GM12878 (cell line): ENCODE measurements at regions not wholly inside any gene's neighbourhood (a gene's known extent, or its start where the extent isn't known, plus 50 kb on each side); places are given as distances from the start of the nearest gene placed in this dataset.

ENCODE experiments used
- ATAC-seq: fragments of 200-7000 bp; cut with Tn5 transposase; 3 replicates; pipeline ENCODE4 v1.9.1; 2020; ENCODE audit warnings: mild to moderate bottlenecking, moderate library complexity
- BruUV-seq: library from RNA; stranded (reverse); fragments of 400-500 nt; replicated peaks from 2 replicates; lab custom pipeline; 2021; lab: Mats Ljungman, UMichigan
- CTCF ChIA-PET: fragments of 300-600 bp; sonication (Branson Sonifier 250); formaldehyde crosslinking; extraction: SDS; loops from one replicate; lab custom pipeline; 2021; ENCODE audit warnings: inconsistent platforms; lab: Yijun Ruan, JAX
- POLR2A ChIA-PET: fragments of 350-600 bp; formaldehyde crosslinking; extraction: SDS; loops from one replicate; lab custom pipeline; 2021; ENCODE audit warnings: inconsistent platforms; lab: Charles Lee
- RAD21 ChIA-PET: fragments of 300-600 bp; sonication (Branson Sonifier 250); formaldehyde crosslinking; loops from one replicate; lab custom pipeline; 2023; ENCODE audit warnings: antibody characterized with exemption; ENCODE audit not compliant: unreplicated experiment; lab: Charles Lee
- SMC1A ChIA-PET: fragments of 300-600 bp; sonication (Branson Sonifier 250); formaldehyde crosslinking; loops from one replicate; lab custom pipeline; 2023; ENCODE audit not compliant: unreplicated experiment, uncharacterized antibody; lab: Charles Lee
- DNase-seq: peaks from one replicate; pipeline ENCODE4 v3.0.0-alpha.2; 2011; ENCODE audit warnings: low read depth, low spot score
- FAIRE-seq: peaks from 3 replicates; lab custom pipeline; 2011; peaks lifted over from hg19 to GRCh38; lab: Jason Lieb, UNC
- H2AFZ ChIP-seq: 2 replicates; pipeline ENCODE4 v1.6.0; 2011; ENCODE audit warnings: low read depth, low read length, control low read depth; ENCODE audit not compliant: control insufficient read depth
- H3K27ac ChIP-seq: 2 replicates; pipeline ENCODE4 v1.5.1; 2011; ENCODE audit warnings: control low read depth; ENCODE audit not compliant: control insufficient read depth, insufficient read depth
- H3K27me3 ChIP-seq, 2 experiments: replicated peaks in 1 of 2; 2 replicates each; pipeline versions ENCODE4 v1.6.0 to v1.6.1; 2011; ENCODE audit warnings: low read length in 1 of 2; ENCODE audit not compliant: control insufficient read depth in 2 of 2, insufficient read depth in 2 of 2
- H3K36me3 ChIP-seq, 2 experiments: 2 replicates each; pipeline ENCODE4 v1.5.1; 2011; ENCODE audit warnings: low read length in 1 of 2; ENCODE audit not compliant: control insufficient read depth in 2 of 2, insufficient read depth in 2 of 2
- H3K4me1 ChIP-seq: 2 replicates; pipeline ENCODE4 v1.6.1; 2011; ENCODE audit warnings: mild to moderate bottlenecking, low read length, moderate library complexity, mixed read lengths; ENCODE audit not compliant: control insufficient read depth, insufficient read depth
- H3K4me2 ChIP-seq: 2 replicates; pipeline ENCODE4 v1.6.0; 2011; ENCODE audit warnings: control low read depth; ENCODE audit not compliant: control insufficient read depth, insufficient read depth
- H3K4me3 ChIP-seq: fragments of 200-600 bp; sonication (generic); 2 replicates; pipeline ENCODE4 v1.5.1; 2016
- H3K79me2 ChIP-seq: 2 replicates; pipeline ENCODE4 v1.6.0; 2011; ENCODE audit warnings: low read length; ENCODE audit not compliant: control insufficient read depth, insufficient read depth
- H3K9ac ChIP-seq: 2 replicates; pipeline ENCODE4 v1.8.0; 2011; ENCODE audit warnings: low read length, control low read depth, mixed read lengths; ENCODE audit not compliant: control insufficient read depth, insufficient read depth
- H3K9me3 ChIP-seq: replicated peaks from 3 replicates; pipeline ENCODE4 v1.5.1; 2011; ENCODE audit warnings: mild to moderate bottlenecking, low read length; ENCODE audit not compliant: control insufficient read depth, insufficient read depth
- H4K20me1 ChIP-seq: 2 replicates; pipeline ENCODE4 v1.6.0; 2011; ENCODE audit not compliant: control insufficient read depth, insufficient read depth
- BHLHE40 ChIP-seq, 2 experiments: fragments of 450-650 bp in 1 of 2; IDR thresholded peaks; 2 replicates each; pipeline ENCODE4 v1.6.1; 2011 to 2017; ENCODE audit warnings: low read depth in 2 of 2, borderline replicate concordance in 1 of 2, improper control_type of control experiment in 1 of 2, low read length in 1 of 2, mild to moderate bottlenecking in 1 of 2
- CHD4 ChIP-seq: fragments of 200-600 bp; sonication (generic); IDR thresholded peaks from 2 replicates; pipeline ENCODE4 v1.6.1; 2016; ENCODE audit warnings: mild to moderate bottlenecking
- GABPA ChIP-seq: IDR thresholded peaks from 2 replicates; pipeline ENCODE4 v1.6.1; 2014; ENCODE audit warnings: antibody characterized with exemption, low read depth, mild to moderate bottlenecking, inconsistent platforms
- IRF4 ChIP-seq: IDR thresholded peaks from 2 replicates; pipeline ENCODE4 v1.6.1; 2011; ENCODE audit warnings: low read depth, low read length
- MEF2B ChIP-seq: fragments of 450-650 bp; IDR thresholded peaks from 2 replicates; pipeline ENCODE4 v1.6.1; 2018; ENCODE audit warnings: mild to moderate bottlenecking, moderate library complexity; ENCODE audit not compliant: partially characterized antibody, poor library complexity, severe bottlenecking
- SRF ChIP-seq, 2 experiments: IDR thresholded peaks; 2 replicates each; pipeline ENCODE4 v1.6.1; 2011; ENCODE audit warnings: low read depth in 2 of 2, low read length in 2 of 2, mild to moderate bottlenecking in 1 of 2, moderate library complexity in 1 of 2
- TCF12 ChIP-seq: IDR thresholded peaks from 2 replicates; pipeline ENCODE4 v1.6.1; 2011; ENCODE audit warnings: low read depth, mild to moderate bottlenecking, low read length
- WGBS: methylation state at CpG from one replicate; pipeline ENCODE4 v1.1.6; 2016; ENCODE audit warnings: low lambda C conversion rate; ENCODE audit not compliant: insufficient replicate concordance, insufficient coverage; ENCODE audit errors: missing lambda C conversion rate; 5-methylcytosine and 5-hydroxymethylcytosine counted together
- in situ Hi-C: fragments of 300-500 bp; cut with MboI; formaldehyde crosslinking; loops from 9 replicates; pipeline ENCODE4 v1.14.3; 2018; ENCODE audit warnings: mixed read lengths
- intact Hi-C: fragments of 100-400 bp; cut with micrococcal nuclease; formaldehyde crosslinking; loops from one replicate; pipeline ENCODE4 v1.14.2; 2022; ENCODE audit not compliant: unreplicated experiment
- TF ChIP-seq, protein P1 (sequence below): IDR thresholded peaks from 2 replicates; pipeline ENCODE4 v1.6.1; 2012; ENCODE audit warnings: low read depth, low read length, improper control_type of control experiment

GRCh38 chrX:20884565-20884964 is 489.7 kb upstream of the CNKSR2 start:
- Histone ChIP-seq H2AFZ (no peak overlapping the region), H3K79me2 (no peaks in the 10 kb centered on the region), H3K36me3 (no peaks in the 10 kb centered on the region), H3K27ac (no peak overlapping the region), H3K9me3 (no peaks in the 10 kb centered on the region), H3K4me1 (no peaks in the 10 kb centered on the region), H3K27me3 (no peaks in the 10 kb centered on the region), H3K9ac (no peak overlapping the region)
- ChIA-PET RAD21 (no interaction called here), SMC1A (no interaction called here), CTCF (no interaction called here)
- no peak for FAIRE-seq
- TF ChIP-seq, protein P1, sequence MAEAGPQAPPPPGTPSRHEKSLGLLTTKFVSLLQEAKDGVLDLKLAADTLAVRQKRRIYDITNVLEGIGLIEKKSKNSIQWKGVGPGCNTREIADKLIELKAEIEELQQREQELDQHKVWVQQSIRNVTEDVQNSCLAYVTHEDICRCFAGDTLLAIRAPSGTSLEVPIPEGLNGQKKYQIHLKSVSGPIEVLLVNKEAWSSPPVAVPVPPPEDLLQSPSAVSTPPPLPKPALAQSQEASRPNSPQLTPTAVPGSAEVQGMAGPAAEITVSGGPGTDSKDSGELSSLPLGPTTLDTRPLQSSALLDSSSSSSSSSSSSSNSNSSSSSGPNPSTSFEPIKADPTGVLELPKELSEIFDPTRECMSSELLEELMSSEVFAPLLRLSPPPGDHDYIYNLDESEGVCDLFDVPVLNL, result no peak
- TF ChIP-seq, all 136 proteins: peak for 0
- intact Hi-C loops, result no loop called here
- WGBS, result 0% methylated on average over 3 of the region's 3 CpGs
- ATAC-seq, result no peak
- in situ Hi-C loops, result no loop called here
- POLR2A ChIA-PET, result no interaction called here
- no peak overlapping the region for H3K4me2 ChIP-seq
- no peaks in the 10 kb centered on the region for H4K20me1 ChIP-seq
- DNase-seq, result no peak
- H3K4me3 ChIP-seq, result no peak overlapping the region
- no TSS peak for BruUV-seq

DNA sequence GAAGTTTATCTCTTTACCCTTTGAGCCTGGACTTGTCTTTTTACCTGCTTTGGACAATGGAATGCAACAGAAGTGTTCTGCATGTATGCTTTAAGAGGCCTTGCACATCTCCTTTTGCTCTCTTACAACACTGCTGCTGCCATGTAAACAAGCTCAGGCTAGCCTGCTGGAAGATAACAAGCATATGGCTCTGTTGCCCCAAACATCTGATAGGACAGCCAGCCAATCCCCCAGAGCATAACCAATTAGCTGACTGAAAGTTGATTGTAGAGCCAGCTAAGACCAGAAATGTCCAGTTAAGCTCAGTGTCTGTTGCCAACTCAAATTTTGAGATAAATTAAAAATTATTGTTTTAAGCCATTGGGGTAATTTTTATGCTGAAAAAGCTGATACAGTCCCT is 510.6 kb upstream of the CNKSR2 start:
- no peak for TF ChIP-seq SRF (IDR thresholded peaks at IDR 0.05; ENCODE audit: low read depth in 2 of 2, low read length in 2 of 2)
- TF ChIP-seq CHD4, result no peak
- TF ChIP-seq BHLHE40 (IDR thresholded peaks at IDR 0.05; ENCODE audit: borderline replicate concordance in 1 of 2, low read depth in 2 of 2, low read length in 1 of 2), result no peak
- TF ChIP-seq TCF12, result no peak
- no peak for TF ChIP-seq MEF2B
- no peak for TF ChIP-seq GABPA
- TF ChIP-seq, protein P1, result no peak
- no peak for TF ChIP-seq IRF4
- H3K79me2 ChIP-seq, result no peaks in the 10 kb centered on the region
- POLR2A ChIA-PET, result no interaction called here
- no peaks in the 10 kb centered on the region; the same call in 2 of the 3 replicates for H3K9me3 ChIP-seq
- H4K20me1 ChIP-seq, result no peaks in the 10 kb centered on the region
- intact Hi-C loops (no loop called here), in situ Hi-C loops (no loop called here)
- no peak overlapping the region for H3K4me3 ChIP-seq
- CTCF ChIA-PET, result no interaction called here
- no peaks in the 10 kb centered on the region for H3K4me1 ChIP-seq
- ATAC-seq (no peak), FAIRE-seq (no peak), DNase-seq (no peak)
- no TSS peak for BruUV-seq
- H3K4me2 ChIP-seq, result no peak overlapping the region
- no peak overlapping the region for H3K9ac ChIP-seq
- H3K36me3 ChIP-seq, result no peaks in the 10 kb centered on the region
- no peak overlapping the region for H3K27ac ChIP-seq
- H3K27me3 ChIP-seq, result no peaks in the 10 kb centered on the region
- H2AFZ ChIP-seq, result no peak overlapping the region
- RAD21 ChIA-PET, result no interaction called here
- SMC1A ChIA-PET, result no interaction called here
